IMR-90 (cell line): ENCODE measurements at regions not wholly inside any gene's neighbourhood (a gene's known extent, or its start where the extent isn't known, plus 50 kb on each side); places are given as distances from the start of the nearest gene placed in this dataset.

Experiments
- ATAC-seq: fragments of 200-7000 bp; cut with Tn5 transposase; 2 replicates; pipeline ENCODE4 v1.9.1; 2020; ENCODE audit warnings: low read depth, mild to moderate bottlenecking, moderate library complexity
- BruUV-seq: library from RNA; stranded (reverse); fragments of 400-500 nt; replicated peaks from 2 replicates; lab custom pipeline; 2021; lab: Mats Ljungman, UMichigan
- CTCF ChIA-PET: fragments of 300-600 bp; formaldehyde crosslinking; extraction: SDS; loops from one replicate; lab custom pipeline; 2021; ENCODE audit warnings: antibody characterized with exemption; lab: Yijun Ruan, JAX
- POLR2A ChIA-PET: fragments of 300-600 bp; sonication (Branson Sonifier 250); formaldehyde crosslinking; loops from one replicate; lab custom pipeline; 2022; ENCODE audit warnings: antibody characterized with exemption; ENCODE audit not compliant: unreplicated experiment; lab: Charles Lee
- DNase-seq: peaks from one replicate; pipeline ENCODE4 v3.0.0; 2013
- H2AFZ ChIP-seq: replicated peaks from 2 replicates; pipeline ENCODE3; 2013; ENCODE audit warnings: low read length, mild to moderate bottlenecking; ENCODE audit not compliant: poor library complexity
- H2AK5ac ChIP-seq: 2 replicates; pipeline ENCODE4 v1.6.1; 2013; ENCODE audit warnings: low read depth, low read length, inconsistent platforms
- H2AK9ac ChIP-seq: replicated peaks from 2 replicates; pipeline ENCODE3; 2013; ENCODE audit warnings: mild to moderate bottlenecking, low read depth, low read length, moderate library complexity; ENCODE audit not compliant: poor library complexity
- H2BK120ac ChIP-seq: 2 replicates; pipeline ENCODE4 v1.6.1; 2013; ENCODE audit warnings: low read depth, low read length, inconsistent platforms
- H2BK15ac ChIP-seq: 3 replicates; pipeline ENCODE4 v1.6.1; 2013; ENCODE audit warnings: low read depth, low read length, inconsistent platforms
- H2BK20ac ChIP-seq: 2 replicates; pipeline ENCODE4 v1.6.1; 2013; ENCODE audit warnings: low read depth, mild to moderate bottlenecking, inconsistent platforms, low read length, moderate library complexity
- H2BK5ac ChIP-seq: 2 replicates; pipeline ENCODE4 v1.6.1; 2013; ENCODE audit warnings: mild to moderate bottlenecking, low read depth, low read length, inconsistent platforms; ENCODE audit not compliant: poor library complexity, severe bottlenecking
- H3K14ac ChIP-seq: replicated peaks from 2 replicates; pipeline ENCODE4 v1.6.1; 2013; ENCODE audit warnings: low read depth, low read length, inconsistent platforms
- H3K18ac ChIP-seq: 2 replicates; pipeline ENCODE4 v1.6.1; 2013; ENCODE audit warnings: low read depth, low read length, control low read depth
- H3K23ac ChIP-seq: 2 replicates; pipeline ENCODE4 v1.6.1; 2013; ENCODE audit warnings: low read depth, low read length, inconsistent platforms
- H3K27ac ChIP-seq: 2 replicates; pipeline ENCODE4 v1.5.1; 2013; ENCODE audit warnings: mild to moderate bottlenecking, control low read depth, low read length; ENCODE audit not compliant: insufficient read depth
- H3K27me3 ChIP-seq: 2 replicates; pipeline ENCODE4 v1.6.1; 2013; ENCODE audit warnings: low read length; ENCODE audit not compliant: control insufficient read depth, insufficient read depth
- H3K36me3 ChIP-seq: 2 replicates; pipeline ENCODE4 v1.6.1; 2013; ENCODE audit warnings: low read length, mixed read lengths; ENCODE audit not compliant: control insufficient read depth, insufficient read depth
- H3K4ac ChIP-seq: 2 replicates; pipeline ENCODE4 v1.6.1; 2013; ENCODE audit warnings: low read depth, low read length, inconsistent platforms
- H3K4me1 ChIP-seq: 2 replicates; pipeline ENCODE4 v1.6.1; 2013; ENCODE audit warnings: low read length, mixed read lengths; ENCODE audit not compliant: control insufficient read depth, insufficient read depth
- H3K4me2 ChIP-seq: 2 replicates; pipeline ENCODE4 v1.6.1; 2013; ENCODE audit warnings: low read depth, mild to moderate bottlenecking, control low read depth, low read length, moderate library complexity
- H3K4me3 ChIP-seq: 2 replicates; pipeline ENCODE4 v1.5.1; 2013; ENCODE audit warnings: low read depth, mild to moderate bottlenecking, control low read depth, low read length, moderate library complexity; ENCODE audit not compliant: insufficient read depth
- H3K56ac ChIP-seq: 2 replicates; pipeline ENCODE4 v1.6.1; 2013; ENCODE audit warnings: low read length, inconsistent platforms; ENCODE audit not compliant: insufficient read depth; ENCODE audit errors: extremely low read depth
- H3K79me1 ChIP-seq, 2 experiments: 2 replicates each; pipeline ENCODE4 v1.6.1; 2013; ENCODE audit warnings: low read length in 2 of 2, inconsistent platforms in 1 of 2, low read depth in 1 of 2
- H3K9ac ChIP-seq: 2 replicates; pipeline ENCODE4 v1.6.1; 2013; ENCODE audit warnings: low read depth, low read length, control low read depth
- H3K9me1 ChIP-seq: 2 replicates; pipeline ENCODE4 v1.6.1; 2013; ENCODE audit warnings: low read length, inconsistent platforms; ENCODE audit not compliant: insufficient read depth
- H3K9me3 ChIP-seq: 2 replicates; pipeline ENCODE4 v1.6.1; 2013; ENCODE audit warnings: low read length; ENCODE audit not compliant: control insufficient read depth, insufficient read depth
- H4K20me1 ChIP-seq: 2 replicates; pipeline ENCODE4 v1.6.1; 2013; ENCODE audit warnings: low read length, inconsistent platforms; ENCODE audit not compliant: insufficient read depth
- H4K5ac ChIP-seq: 2 replicates; pipeline ENCODE4 v1.6.1; 2013; ENCODE audit warnings: mild to moderate bottlenecking, low read depth, low read length, control low read depth
- H4K8ac ChIP-seq, 2 experiments: 2 replicates each; pipeline ENCODE4 v1.6.1; 2013; ENCODE audit warnings: low read depth in 2 of 2, low read length in 2 of 2, control low read depth in 1 of 2, inconsistent platforms in 1 of 2
- H4K91ac ChIP-seq: 2 replicates; pipeline ENCODE4 v1.6.1; 2013; ENCODE audit warnings: low read depth, low read length, inconsistent platforms; ENCODE audit not compliant: insufficient read depth
- BHLHE40 ChIP-seq: fragments of 150-350 bp; IDR thresholded peaks from 2 replicates; pipeline ENCODE4 v1.6.1; 2016; ENCODE audit warnings: mild to moderate bottlenecking, low read depth, low read length
- CHD1 ChIP-seq: IDR thresholded peaks from 2 replicates; pipeline ENCODE4 v1.6.1; 2012; ENCODE audit warnings: low read depth, low read length, improper control_type of control experiment
- FOS ChIP-seq: fragments of 150-350 bp; IDR thresholded peaks from 2 replicates; pipeline ENCODE4 v1.6.1; 2016; ENCODE audit warnings: low read depth, low read length
- MAFK ChIP-seq: IDR thresholded peaks from 2 replicates; pipeline ENCODE4 v1.6.1; 2012; ENCODE audit warnings: low read depth, low read length, improper control_type of control experiment
- MAZ ChIP-seq: IDR thresholded peaks from 2 replicates; pipeline ENCODE4 v1.6.1; 2012; ENCODE audit warnings: low read depth, mild to moderate bottlenecking, low read length, improper control_type of control experiment, moderate library complexity, borderline replicate concordance
- NFE2L2 ChIP-seq: fragments of 150-350 bp; IDR thresholded peaks from 2 replicates; pipeline ENCODE4 v1.6.1; 2016; ENCODE audit warnings: low read depth, mild to moderate bottlenecking, low read length
- POLR2A ChIP-seq: IDR thresholded peaks from 2 replicates; pipeline ENCODE4 v1.6.1; 2012; ENCODE audit warnings: mild to moderate bottlenecking, low read depth, low read length
- RCOR1 ChIP-seq: IDR thresholded peaks from 2 replicates; pipeline ENCODE4 v1.6.1; 2012; ENCODE audit warnings: mild to moderate bottlenecking, low read length, improper control_type of control experiment; ENCODE audit not compliant: insufficient replicate concordance
- SMC3 ChIP-seq: fragments of 150-350 bp; IDR thresholded peaks from 2 replicates; pipeline ENCODE4 v1.6.1; 2016; ENCODE audit warnings: low read depth, mild to moderate bottlenecking, antibody characterized with exemption, low read length, moderate library complexity
- WGBS, 2 experiments: methylation state at CpG; one replicate each; pipeline versions ENCODE4 v1.1.5 to v1.1.7; 2013; ENCODE audit warnings: missing lambda C conversion rate in 2 of 2; ENCODE audit not compliant: insufficient read length in 1 of 2; ENCODE audit errors: extremely low coverage in 2 of 2; 5-methylcytosine and 5-hydroxymethylcytosine counted together
- dilution Hi-C: fragments of 300-500 bp; cut with HindIII; formaldehyde crosslinking; loops from one replicate; pipeline ENCODE4 v1.14.3; 2018; ENCODE audit warnings: low sequenced_read_pairs; ENCODE audit not compliant: unreplicated experiment
- in situ Hi-C: fragments of 300-500 bp; cut with MboI; formaldehyde crosslinking; loops from 3 replicates; pipeline ENCODE4 v1.14.3; 2019; ENCODE audit warnings: low sequenced_read_pairs, inconsistent platforms, mixed read lengths
- intact Hi-C: fragments of 100-400 bp; cut with micrococcal nuclease; formaldehyde crosslinking; loops from 2 replicates; pipeline ENCODE4 v1.10.0; 2022
- TF ChIP-seq, protein P1 (sequence below): fragments of 150-350 bp; IDR thresholded peaks from 2 replicates; pipeline ENCODE4 v1.6.1; 2016; ENCODE audit warnings: low read depth, mild to moderate bottlenecking, low read length, moderate library complexity, borderline replicate concordance
- TF ChIP-seq, protein P2 (sequence below): fragments of 150-350 bp; IDR thresholded peaks from 2 replicates; pipeline ENCODE4 v1.6.1; 2017; ENCODE audit warnings: mild to moderate bottlenecking, antibody characterized with exemption, low read length, low read depth
- TF ChIP-seq, protein P3 (sequence below): conservative IDR thresholded peaks from 2 replicates; pipeline ENCODE4 v1.5.1; 2012; ENCODE audit warnings: mild to moderate bottlenecking, low read depth, low read length, improper control_type of control experiment

DNA sequence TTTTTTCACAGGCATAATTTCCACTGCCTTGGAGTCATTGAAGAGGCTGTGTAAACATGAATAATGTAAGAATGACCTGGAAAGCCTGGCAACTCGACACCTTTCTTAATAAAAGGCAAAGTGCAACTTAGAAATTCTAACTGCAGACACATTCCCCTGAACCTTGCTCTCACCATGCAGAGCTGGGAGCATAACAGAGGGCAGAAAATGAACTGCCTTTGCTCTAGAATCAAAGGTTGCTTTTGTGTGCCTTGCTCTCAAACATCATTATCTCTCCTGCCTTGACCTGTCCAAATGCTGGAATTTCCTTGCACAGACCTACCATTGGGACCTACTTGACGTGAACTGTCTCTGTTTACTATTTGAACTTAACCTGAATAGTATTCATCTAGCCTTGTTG is 462.0 kb upstream of the ZNF462 start:
- CTCF ChIA-PET, result no interaction called here
- in situ Hi-C loops, result no loop called here
- BruUV-seq, result no TSS peak

More for the DNA sequence above, 462.0 kb upstream of the ZNF462 start:
- no peak overlapping the region for H3K27ac ChIP-seq
- no peak overlapping the region for H2AFZ ChIP-seq
- no peak overlapping the region for H4K91ac ChIP-seq
- H3K23ac ChIP-seq, result no peak overlapping the region
- dilution Hi-C loops (no loop called here), intact Hi-C loops (no loop called here)
- H3K79me1 ChIP-seq, result no peaks in the 10 kb centered on the region
- no peak overlapping the region for H3K4me2 ChIP-seq
- H2BK20ac ChIP-seq, result no peak overlapping the region
- DNase-seq, result no peak
- no peak overlapping the region for H2AK5ac ChIP-seq
- H2BK5ac ChIP-seq, result no peak overlapping the region
- no peak for ATAC-seq
- no peaks in the 10 kb centered on the region for H3K4me1 ChIP-seq
- no peak overlapping the region for H3K4ac ChIP-seq
- no peak overlapping the region for H3K9ac ChIP-seq
- no peak overlapping the region for H3K56ac ChIP-seq
- no peak overlapping the region for H2AK9ac ChIP-seq
- no peak overlapping the region for H3K18ac ChIP-seq
- H3K36me3 ChIP-seq, result no peaks in the 10 kb centered on the region
- H3K9me1 ChIP-seq, result no peaks in the 10 kb centered on the region
- H4K5ac ChIP-seq, result no peak overlapping the region
- H2BK120ac ChIP-seq, result no peak overlapping the region
- POLR2A ChIA-PET, result no interaction called here
- H2BK15ac ChIP-seq, result no peak overlapping the region
- 0 out of 2 replicates have a peak, but pooled peaks cover 2% of the 10 kb centered on the region for H3K9me3 ChIP-seq
- H4K8ac ChIP-seq, result no peak overlapping the region
- no peaks in the 10 kb centered on the region for H3K27me3 ChIP-seq
- WGBS, 2 experiments, result no CpG with 5 or more reads among the region's 2 CpGs
- TF ChIP-seq, protein P1, sequence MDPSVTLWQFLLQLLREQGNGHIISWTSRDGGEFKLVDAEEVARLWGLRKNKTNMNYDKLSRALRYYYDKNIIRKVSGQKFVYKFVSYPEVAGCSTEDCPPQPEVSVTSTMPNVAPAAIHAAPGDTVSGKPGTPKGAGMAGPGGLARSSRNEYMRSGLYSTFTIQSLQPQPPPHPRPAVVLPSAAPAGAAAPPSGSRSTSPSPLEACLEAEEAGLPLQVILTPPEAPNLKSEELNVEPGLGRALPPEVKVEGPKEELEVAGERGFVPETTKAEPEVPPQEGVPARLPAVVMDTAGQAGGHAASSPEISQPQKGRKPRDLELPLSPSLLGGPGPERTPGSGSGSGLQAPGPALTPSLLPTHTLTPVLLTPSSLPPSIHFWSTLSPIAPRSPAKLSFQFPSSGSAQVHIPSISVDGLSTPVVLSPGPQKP, result no peak
- TF ChIP-seq MAFK (no peak), SMC3 (no peak), BHLHE40 (no peak), RCOR1 (no peak), POLR2A (no peak), CHD1 (no peak), MAZ (no peak), FOS (no peak), NFE2L2 (no peak)
- TF ChIP-seq, protein P2, sequence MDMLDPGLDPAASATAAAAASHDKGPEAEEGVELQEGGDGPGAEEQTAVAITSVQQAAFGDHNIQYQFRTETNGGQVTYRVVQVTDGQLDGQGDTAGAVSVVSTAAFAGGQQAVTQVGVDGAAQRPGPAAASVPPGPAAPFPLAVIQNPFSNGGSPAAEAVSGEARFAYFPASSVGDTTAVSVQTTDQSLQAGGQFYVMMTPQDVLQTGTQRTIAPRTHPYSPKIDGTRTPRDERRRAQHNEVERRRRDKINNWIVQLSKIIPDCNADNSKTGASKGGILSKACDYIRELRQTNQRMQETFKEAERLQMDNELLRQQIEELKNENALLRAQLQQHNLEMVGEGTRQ, result no peak
- TF ChIP-seq, protein P3, sequence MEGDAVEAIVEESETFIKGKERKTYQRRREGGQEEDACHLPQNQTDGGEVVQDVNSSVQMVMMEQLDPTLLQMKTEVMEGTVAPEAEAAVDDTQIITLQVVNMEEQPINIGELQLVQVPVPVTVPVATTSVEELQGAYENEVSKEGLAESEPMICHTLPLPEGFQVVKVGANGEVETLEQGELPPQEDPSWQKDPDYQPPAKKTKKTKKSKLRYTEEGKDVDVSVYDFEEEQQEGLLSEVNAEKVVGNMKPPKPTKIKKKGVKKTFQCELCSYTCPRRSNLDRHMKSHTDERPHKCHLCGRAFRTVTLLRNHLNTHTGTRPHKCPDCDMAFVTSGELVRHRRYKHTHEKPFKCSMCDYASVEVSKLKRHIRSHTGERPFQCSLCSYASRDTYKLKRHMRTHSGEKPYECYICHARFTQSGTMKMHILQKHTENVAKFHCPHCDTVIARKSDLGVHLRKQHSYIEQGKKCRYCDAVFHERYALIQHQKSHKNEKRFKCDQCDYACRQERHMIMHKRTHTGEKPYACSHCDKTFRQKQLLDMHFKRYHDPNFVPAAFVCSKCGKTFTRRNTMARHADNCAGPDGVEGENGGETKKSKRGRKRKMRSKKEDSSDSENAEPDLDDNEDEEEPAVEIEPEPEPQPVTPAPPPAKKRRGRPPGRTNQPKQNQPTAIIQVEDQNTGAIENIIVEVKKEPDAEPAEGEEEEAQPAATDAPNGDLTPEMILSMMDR, result no peak
- no peak overlapping the region for H3K4me3 ChIP-seq
- H3K14ac ChIP-seq, result no peak overlapping the region
- H4K20me1 ChIP-seq, result no peaks in the 10 kb centered on the region
